Muscle layer of colon (tissue), 2 donors: ENCODE measurements at regions not wholly inside any gene's neighbourhood (a gene's known extent, or its start where the extent isn't known, plus 50 kb on each side); places are given as distances from the start of the nearest gene placed in this dataset.

ENCODE experiments used
- H3K27ac ChIP-seq: one replicate; pipeline ENCODE4 v1.7.0; 2013; ENCODE audit warnings: low read depth, mild to moderate bottlenecking, low read length, moderate library complexity
- H3K27me3 ChIP-seq, 2 donors: one replicate each; pipeline ENCODE4 v1.7.0; 2013; ENCODE audit warnings: low read length in 2 of 2, mild to moderate bottlenecking in 2 of 2; ENCODE audit not compliant: insufficient read depth in 2 of 2, control insufficient read depth in 1 of 2
- H3K36me3 ChIP-seq: one replicate; pipeline ENCODE4 v1.7.0; 2013; ENCODE audit warnings: mild to moderate bottlenecking, low read length; ENCODE audit not compliant: insufficient read depth
- H3K4me1 ChIP-seq: one replicate; pipeline ENCODE4 v1.7.0; 2013; ENCODE audit warnings: mild to moderate bottlenecking, low read length; ENCODE audit not compliant: insufficient read depth
- H3K4me3 ChIP-seq, 2 donors: one replicate each; pipeline ENCODE4 v1.7.0; 2013; ENCODE audit warnings: low read length in 2 of 2, low read depth in 1 of 2, mild to moderate bottlenecking in 1 of 2, moderate library complexity in 1 of 2
- H3K9ac ChIP-seq: one replicate; pipeline ENCODE4 v1.7.0; 2013; ENCODE audit warnings: low read length
- H3K9me3 ChIP-seq: one replicate; pipeline ENCODE4 v1.7.0; 2013; ENCODE audit warnings: mild to moderate bottlenecking, low read length
- donor health status: abdominal sarcoma.
- donor health status: Adenocarcinoma of cecum.

- Histone ChIP-seq H3K9me3 (no peaks in the 10 kb centered on the region), H3K27ac (no peak overlapping the region), H3K9ac (no peak overlapping the region), H3K36me3 (no peaks in the 10 kb centered on the region), H3K4me1 (no peaks in the 10 kb centered on the region), H3K27me3 (no peaks in the 10 kb centered on the region), H3K4me3 (no peak overlapping the region)
Measured at GRCh38 chr5:27220752-27221151, 182.4 kb upstream of the CDH9 start.

GRCh38 chr5:27217977-27218376, 179.6 kb upstream of the CDH9 start:
- Histone ChIP-seq H3K27me3 (no peaks in the 10 kb centered on the region), H3K9me3 (no peaks in the 10 kb centered on the region), H3K4me3 (no peak overlapping the region), H3K4me1 (no peaks in the 10 kb centered on the region), H3K9ac (no peak overlapping the region), H3K27ac (no peak overlapping the region), H3K36me3 (no peaks in the 10 kb centered on the region)

DNA sequence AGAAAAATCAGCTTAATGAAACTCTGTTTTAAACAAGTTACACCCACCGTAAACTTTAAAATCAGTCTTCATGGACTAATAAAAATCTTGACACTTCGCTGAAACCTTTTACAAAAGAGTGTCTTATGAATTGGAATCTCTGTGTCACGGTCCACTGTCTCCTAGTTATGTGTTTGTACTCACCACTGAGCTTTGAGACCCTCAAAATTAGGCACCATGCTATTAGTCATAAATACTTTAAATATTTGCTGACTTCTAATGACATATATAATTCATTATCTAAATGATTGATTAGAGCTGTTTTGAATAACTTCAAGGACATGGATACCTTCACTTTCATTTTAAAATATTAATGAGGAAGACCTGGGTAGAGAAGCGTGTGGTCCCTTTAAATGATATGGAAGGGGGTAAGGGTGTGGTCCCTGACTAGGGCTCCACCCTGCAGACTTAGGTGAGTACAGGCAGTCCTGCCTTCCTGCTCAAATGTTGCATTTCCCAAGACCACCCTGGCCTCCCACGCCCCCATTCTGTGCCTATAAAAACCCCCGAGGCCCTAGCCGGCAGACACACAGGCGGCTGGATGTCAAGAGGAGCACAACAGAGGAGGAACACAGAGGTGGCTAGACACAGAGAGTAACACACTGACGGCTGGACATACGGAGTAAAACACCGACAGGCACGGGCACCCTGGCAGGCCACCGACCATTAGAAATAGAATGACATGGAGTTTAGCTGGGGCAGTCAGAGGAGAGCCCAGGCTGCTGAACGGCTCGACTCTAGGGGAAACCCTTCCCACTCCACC, 179.0 kb upstream of the CDH9 start:
- no peaks in the 10 kb centered on the region for H3K9me3 ChIP-seq
- no peaks in the 10 kb centered on the region for H3K27me3 ChIP-seq
- H3K4me3 ChIP-seq: no peak overlapping the region
- no peaks in the 10 kb centered on the region for H3K36me3 ChIP-seq
- H3K4me1 ChIP-seq: no peaks in the 10 kb centered on the region
- H3K27ac ChIP-seq: no peak overlapping the region
- H3K9ac ChIP-seq: no peak overlapping the region

DNA sequence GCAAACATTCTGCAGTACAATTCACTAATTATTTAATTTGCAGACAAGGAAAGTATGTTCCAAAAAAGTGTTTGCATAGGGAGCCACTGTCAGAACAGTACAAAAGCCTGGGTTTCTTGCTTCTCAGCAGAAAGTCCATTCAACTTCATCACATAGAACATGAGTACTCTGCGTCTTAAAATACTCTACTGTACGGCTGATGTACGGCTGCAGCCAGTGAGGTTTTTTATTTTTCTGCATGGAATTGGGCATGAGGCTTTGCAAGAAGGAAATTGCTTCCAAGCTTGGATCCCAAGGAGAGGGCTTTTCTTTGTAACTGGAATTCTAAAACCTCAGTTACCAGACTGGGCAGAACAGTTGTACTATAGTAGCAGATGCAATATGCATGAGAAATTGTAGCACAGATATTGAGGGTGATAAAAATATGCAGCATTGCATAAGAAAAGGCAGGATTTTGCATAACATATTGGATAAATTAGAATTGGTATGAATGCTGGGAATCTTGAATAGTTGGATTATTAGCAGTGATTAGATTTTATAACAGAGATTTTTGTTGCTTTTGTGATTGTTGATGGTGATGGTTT, 178.1 kb upstream of the CDH9 start:
- no peaks in the 10 kb centered on the region for H3K4me1 ChIP-seq
- no peaks in the 10 kb centered on the region for H3K27me3 ChIP-seq
- no peak overlapping the region for H3K27ac ChIP-seq
- no peak overlapping the region for H3K4me3 ChIP-seq
- no peak overlapping the region for H3K9ac ChIP-seq
- no peaks in the 10 kb centered on the region for H3K9me3 ChIP-seq
- no peaks in the 10 kb centered on the region for H3K36me3 ChIP-seq

- H3K9ac ChIP-seq: no peak overlapping the region
- no peaks in the 10 kb centered on the region for H3K27me3 ChIP-seq
- no peak overlapping the region for H3K27ac ChIP-seq
- H3K9me3 ChIP-seq: no peaks in the 10 kb centered on the region
- H3K4me1 ChIP-seq: no peaks in the 10 kb centered on the region
- H3K36me3 ChIP-seq: no peaks in the 10 kb centered on the region
- no peak overlapping the region for H3K4me3 ChIP-seq
Measured at GRCh38 chr5:27208051-27208450, 169.7 kb upstream of the CDH9 start.

DNA sequence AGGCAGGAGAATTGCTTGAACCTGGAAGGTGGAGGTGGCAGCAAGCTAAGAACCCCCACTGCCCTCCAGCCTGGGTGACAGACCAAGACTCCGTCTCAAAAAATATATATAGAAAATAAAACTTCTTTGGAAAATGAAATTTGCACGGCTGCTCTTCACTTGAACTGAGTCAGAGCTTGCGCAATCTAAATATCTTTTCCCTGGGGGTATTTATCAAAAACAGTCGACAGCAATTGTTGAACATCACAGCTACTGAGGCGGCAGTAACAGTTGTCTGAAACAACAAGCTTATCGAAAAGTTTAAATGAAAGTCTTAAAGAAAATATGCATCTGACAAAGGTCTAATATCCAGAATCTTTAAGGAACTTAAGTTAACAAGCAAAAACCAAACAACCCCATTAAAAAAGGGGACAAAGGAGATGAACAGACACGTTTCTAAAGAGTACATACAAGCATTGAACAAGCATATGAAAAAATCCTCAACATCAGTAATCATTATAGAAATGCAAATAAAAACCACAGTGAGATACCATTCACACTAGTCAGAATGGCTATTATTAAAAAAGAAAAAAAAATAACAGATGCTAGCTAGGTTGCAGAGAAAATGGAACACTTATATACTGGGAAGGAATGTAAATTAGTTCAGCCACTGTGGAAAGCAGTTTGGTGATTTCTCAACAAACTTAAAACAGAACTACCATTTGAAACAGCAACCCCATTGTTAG, 153.6 kb upstream of the CDH9 start:
- no peak overlapping the region for H3K4me3 ChIP-seq
- no peaks in the 10 kb centered on the region for H3K9me3 ChIP-seq
- H3K27ac ChIP-seq: no peak overlapping the region
- no peak overlapping the region for H3K9ac ChIP-seq
- H3K4me1 ChIP-seq: no peaks in the 10 kb centered on the region
- H3K27me3 ChIP-seq: no peaks in the 10 kb centered on the region
- no peaks in the 10 kb centered on the region for H3K36me3 ChIP-seq

GRCh38 chr5:27172693-27173092, 134.3 kb upstream of the CDH9 start:
- Histone ChIP-seq H3K27ac (no peak overlapping the region), H3K4me1 (no peaks in the 10 kb centered on the region), H3K4me3 (no peak overlapping the region), H3K36me3 (no peaks in the 10 kb centered on the region), H3K27me3 (no peaks in the 10 kb centered on the region), H3K9me3 (no peaks in the 10 kb centered on the region), H3K9ac (no peak overlapping the region)

DNA sequence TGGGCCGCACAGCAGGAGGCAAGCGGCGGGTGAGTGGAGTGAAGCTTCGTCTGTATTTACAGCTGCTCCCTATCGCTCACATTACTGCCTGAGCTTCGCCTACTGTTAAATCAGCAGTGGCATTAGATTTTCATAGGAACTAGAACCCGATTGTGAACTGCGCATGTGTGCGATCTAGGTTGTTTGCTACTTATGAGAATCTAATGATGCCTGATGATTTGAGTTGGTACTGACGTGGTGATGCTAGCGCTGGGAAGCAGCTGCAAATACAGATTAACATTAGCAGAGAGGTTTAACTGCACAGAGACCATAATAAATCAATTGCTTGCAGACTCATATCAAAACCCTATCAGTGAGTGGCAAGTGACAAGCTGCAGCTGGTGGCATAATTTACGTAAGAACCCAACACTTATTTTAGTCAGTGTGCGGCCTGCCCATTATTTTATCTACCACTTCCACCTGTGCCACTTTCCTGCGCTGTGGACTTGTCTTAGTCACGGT, 133.4 kb upstream of the CDH9 start:
- Histone ChIP-seq H3K36me3 (no peaks in the 10 kb centered on the region), H3K9ac (no peak overlapping the region), H3K27me3 (no peaks in the 10 kb centered on the region), H3K9me3 (no peaks in the 10 kb centered on the region), H3K4me3 (no peak overlapping the region), H3K27ac (no peak overlapping the region), H3K4me1 (no peaks in the 10 kb centered on the region)

GRCh38 chr5:27158775-27159174, 120.4 kb upstream of the CDH9 start:
- H3K27me3 ChIP-seq: no peaks in the 10 kb centered on the region
- H3K4me1 ChIP-seq: no peaks in the 10 kb centered on the region
- no peak overlapping the region for H3K4me3 ChIP-seq
- no peaks in the 10 kb centered on the region for H3K9me3 ChIP-seq
- H3K9ac ChIP-seq: no peak overlapping the region
- no peaks in the 10 kb centered on the region for H3K36me3 ChIP-seq
- no peak overlapping the region for H3K27ac ChIP-seq

DNA sequence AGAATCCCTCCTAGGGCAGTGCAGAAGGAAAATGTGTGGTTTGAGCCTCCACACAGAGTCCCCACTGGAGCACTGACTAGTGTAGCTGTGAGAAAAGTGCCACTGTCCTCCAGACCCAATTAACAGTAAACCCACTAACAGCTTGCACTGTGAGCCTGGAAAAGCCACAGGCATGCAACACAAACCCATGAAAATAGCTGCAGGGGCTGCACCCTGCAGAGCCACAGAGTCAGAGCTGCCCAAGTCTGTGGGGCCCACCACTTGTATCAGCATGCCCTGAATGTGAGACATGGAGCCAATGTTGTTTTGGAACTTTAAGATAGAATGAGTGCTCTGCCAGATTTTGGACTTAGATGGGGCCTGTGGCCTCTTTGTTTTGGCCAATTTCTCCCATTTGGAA, 119.8 kb upstream of the CDH9 start:
- H3K9me3 ChIP-seq: no peaks in the 10 kb centered on the region
- H3K4me1 ChIP-seq: no peaks in the 10 kb centered on the region
- H3K4me3 ChIP-seq: no peak overlapping the region
- H3K27ac ChIP-seq: no peak overlapping the region
- H3K27me3 ChIP-seq: no peaks in the 10 kb centered on the region
- no peak overlapping the region for H3K9ac ChIP-seq
- no peaks in the 10 kb centered on the region for H3K36me3 ChIP-seq

- Histone ChIP-seq H3K9ac (no peak overlapping the region), H3K4me1 (no peaks in the 10 kb centered on the region), H3K4me3 (no peak overlapping the region), H3K27ac (no peak overlapping the region), H3K36me3 (no peaks in the 10 kb centered on the region), H3K9me3 (no peaks in the 10 kb centered on the region), H3K27me3 (no peaks in the 10 kb centered on the region)
Measured at GRCh38 chr5:27144456-27144855, 106.1 kb upstream of the CDH9 start.
